SU-DHL-6 (cell line): ENCODE measurements at regions not wholly inside any gene's neighbourhood (a gene's known extent, or its start where the extent isn't known, plus 50 kb on each side); places are given as distances from the start of the nearest gene placed in this dataset.

Experiments used
- H2AFZ ChIP-seq: fragments of 200-600 bp; sonication (generic); 2 replicates; pipeline ENCODE4 v1.6.1; 2014; ENCODE audit warnings: low read depth, mild to moderate bottlenecking, moderate library complexity, mixed read lengths, antibody characterized with exemption, low read length; ENCODE audit not compliant: severe bottlenecking
- H3F3A ChIP-seq: fragments of 200-600 bp; shearing (Covaris generic); 2 replicates; pipeline ENCODE4 v1.6.0; 2016; ENCODE audit warnings: antibody characterized with exemption, mild to moderate bottlenecking; ENCODE audit not compliant: insufficient read depth
- H3K27ac ChIP-seq: fragments of 200-600 bp; sonication (generic); 2 replicates; pipeline ENCODE4 v1.5.1; 2016; ENCODE audit warnings: low read depth, mild to moderate bottlenecking, low read length, moderate library complexity, mixed read lengths
- H3K27me3 ChIP-seq: fragments of 200-600 bp; sonication (generic), shearing (Covaris generic); 2 replicates; pipeline ENCODE4 v1.6.0; 2014; ENCODE audit warnings: mild to moderate bottlenecking, low read length
- H3K36me3 ChIP-seq: fragments of 200-600 bp; sonication (generic); 2 replicates; pipeline ENCODE4 v1.6.1; 2014; ENCODE audit warnings: mild to moderate bottlenecking, low read length, mixed read lengths
- H3K4me2 ChIP-seq: fragments of 300-600, 200-600 bp; shearing (Covaris generic), sonication (generic); 2 replicates; pipeline ENCODE4 v1.6.0; 2014; ENCODE audit warnings: low read length, low read depth, mild to moderate bottlenecking; ENCODE audit not compliant: poor library complexity, severe bottlenecking
- H3K4me3 ChIP-seq: fragments of 200-600 bp; sonication (generic); 2 replicates; pipeline ENCODE4 v1.5.1; 2014; ENCODE audit warnings: antibody characterized with exemption, low read length, mild to moderate bottlenecking, mixed read lengths; ENCODE audit not compliant: insufficient read depth, poor library complexity, severe bottlenecking
- H3K79me2 ChIP-seq: fragments of 200-600 bp; sonication (generic); 2 replicates; pipeline ENCODE4 v1.6.1; 2014; ENCODE audit warnings: mild to moderate bottlenecking, low read length, moderate library complexity; ENCODE audit not compliant: insufficient read depth
- H3K9ac ChIP-seq: fragments of 200-600 bp; sonication (generic); 2 replicates; pipeline ENCODE4 v1.7.0; 2014; ENCODE audit warnings: mild to moderate bottlenecking, low read length
- H3K9me2 ChIP-seq: fragments of 200-600 bp; sonication (generic); replicated peaks from 2 replicates; pipeline ENCODE4 v1.6.1; 2014; ENCODE audit warnings: low read length; ENCODE audit not compliant: insufficient read depth
- H3K9me3 ChIP-seq: fragments of 200-600 bp; sonication (generic); 2 replicates; pipeline ENCODE4 v1.6.1; 2014; ENCODE audit warnings: low read length, mixed read lengths; ENCODE audit not compliant: insufficient read depth
- H4K20me1 ChIP-seq: fragments of 200-600 bp; sonication (generic); 2 replicates; pipeline ENCODE4 v1.6.1; 2014; ENCODE audit warnings: low read depth, mild to moderate bottlenecking, antibody characterized with exemption, low read length, moderate library complexity, mixed read lengths
- CTCF ChIP-seq: fragments of 200-600 bp; sonication (generic); IDR thresholded peaks from one replicate; pipeline ENCODE4 v1.5.1; 2017; ENCODE audit warnings: antibody characterized with exemption, mild to moderate bottlenecking, low read length, moderate library complexity; ENCODE audit not compliant: insufficient read depth, poor library complexity, severe bottlenecking
- EZH2phosphoT487 ChIP-seq: fragments of 200-600 bp; sonication (generic), shearing (Covaris generic); conservative IDR thresholded peaks from 2 replicates; pipeline ENCODE4 v1.6.1; 2018; ENCODE audit warnings: mild to moderate bottlenecking, antibody characterized with exemption, low read length, moderate library complexity, mixed read lengths

DNA sequence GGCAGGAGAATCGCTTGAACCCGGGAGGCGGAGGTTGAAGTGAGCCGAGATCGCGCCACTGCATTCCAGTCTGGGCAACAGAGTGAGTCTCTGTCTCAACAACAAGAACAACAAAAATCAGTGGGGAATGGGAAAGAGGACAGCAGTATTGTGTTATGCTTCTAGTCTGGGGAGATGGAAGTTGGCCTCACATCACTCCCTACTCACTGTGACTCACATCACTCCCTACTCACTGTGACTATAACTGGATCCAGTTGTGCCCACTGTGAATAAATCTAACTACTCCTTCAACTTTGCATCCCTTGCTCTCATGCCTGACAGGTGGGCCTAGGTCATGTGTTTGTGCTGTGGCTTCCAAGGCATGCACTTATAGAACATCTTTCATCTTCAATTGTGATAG is 285.4 kb upstream of the USP24 start:
- Histone ChIP-seq H3K27me3 (no peaks in the 10 kb centered on the region), H3K9ac (no peak overlapping the region), H3K36me3 (no peaks in the 10 kb centered on the region), H3K4me2 (no peak overlapping the region), H3K9me2 (no peaks in the 10 kb centered on the region), H3K27ac (no peak overlapping the region), H3K4me3 (no peak overlapping the region), H4K20me1 (no peaks in the 10 kb centered on the region), H2AFZ (no peak overlapping the region), H3K79me2 (no peaks in the 10 kb centered on the region), H3K9me3 (no peaks in the 10 kb centered on the region), H3F3A (no peaks in the 10 kb centered on the region)
- TF ChIP-seq EZH2phosphoT487 (no peak), CTCF (no peak)

DNA sequence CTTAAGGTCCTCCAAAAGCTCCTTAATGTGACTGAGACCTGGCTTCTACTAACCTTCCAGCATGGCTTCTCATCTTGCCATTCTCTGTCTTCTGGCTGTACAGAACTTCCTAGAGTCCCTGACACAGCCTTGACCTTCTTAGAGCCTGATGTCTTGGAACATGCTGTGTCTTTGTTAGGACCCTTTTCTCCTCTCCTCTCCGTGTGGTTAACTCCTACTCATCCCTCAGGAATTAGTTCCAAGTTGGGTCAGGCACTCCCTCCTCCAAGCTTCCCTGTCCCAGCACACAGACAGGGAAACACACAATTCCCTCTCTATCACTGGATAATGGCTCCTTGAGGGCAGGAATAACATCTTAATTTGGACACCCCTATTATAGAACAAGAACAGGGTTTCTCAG is 275.4 kb upstream of the USP24 start:
- Histone ChIP-seq H3K9me3 (no peaks in the 10 kb centered on the region), H3K4me3 (no peak overlapping the region), H3K9ac (no peak overlapping the region), H3K4me2 (no peak overlapping the region), H3K79me2 (no peaks in the 10 kb centered on the region), H3F3A (no peaks in the 10 kb centered on the region), H3K9me2 (no peaks in the 10 kb centered on the region), H4K20me1 (no peaks in the 10 kb centered on the region), H3K27ac (no peak overlapping the region), H2AFZ (no peak overlapping the region), H3K27me3 (no peaks in the 10 kb centered on the region), H3K36me3 (no peaks in the 10 kb centered on the region)
- TF ChIP-seq CTCF: no peak
- no peak for TF ChIP-seq EZH2phosphoT487

- Histone ChIP-seq H4K20me1 (no peaks in the 10 kb centered on the region), H3K27ac (no peak overlapping the region), H3K9ac (no peak overlapping the region), H3K9me3 (no peaks in the 10 kb centered on the region), H3K4me3 (no peak overlapping the region), H3K79me2 (no peaks in the 10 kb centered on the region), H3K4me2 (no peak overlapping the region), H3K9me2 (no peaks in the 10 kb centered on the region), H3F3A (no peaks in the 10 kb centered on the region), H3K27me3 (no peaks in the 10 kb centered on the region), H2AFZ (no peak overlapping the region), H3K36me3 (no peaks in the 10 kb centered on the region)
- no peak for TF ChIP-seq CTCF
- TF ChIP-seq EZH2phosphoT487: no peak
These were observed 269.0 kb upstream of the USP24 start for GRCh38 chr1:55484173-55484572.

DNA sequence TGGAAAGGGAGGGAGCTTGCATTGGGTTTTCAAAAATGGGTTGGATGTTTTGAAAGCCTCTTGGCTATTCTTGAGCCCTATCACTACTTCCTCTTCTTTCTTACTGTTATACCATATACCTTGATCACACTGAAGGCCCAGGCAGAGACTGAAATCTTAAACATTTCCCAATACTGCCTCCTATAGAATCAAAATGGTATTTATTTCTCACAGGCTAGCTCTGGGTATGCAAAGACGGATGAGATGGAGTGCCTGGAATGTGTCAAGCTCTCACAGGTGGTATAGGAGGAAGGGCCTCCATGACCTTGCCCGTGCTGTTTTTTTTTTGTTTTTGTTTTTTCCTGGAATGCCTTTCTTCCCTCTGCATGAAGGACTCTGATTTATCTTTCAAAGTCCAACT is 268.4 kb upstream of the USP24 start:
- no peaks in the 10 kb centered on the region for H3F3A ChIP-seq
- no peaks in the 10 kb centered on the region for H3K36me3 ChIP-seq
- no peak for TF ChIP-seq EZH2phosphoT487
- no peak for TF ChIP-seq CTCF
- no peaks in the 10 kb centered on the region for H3K9me3 ChIP-seq
- H3K79me2 ChIP-seq: no peaks in the 10 kb centered on the region
- H4K20me1 ChIP-seq: no peaks in the 10 kb centered on the region
- no peaks in the 10 kb centered on the region for H3K9me2 ChIP-seq
- H3K4me3 ChIP-seq: no peak overlapping the region
- no peak overlapping the region for H2AFZ ChIP-seq
- no peak overlapping the region for H3K4me2 ChIP-seq
- H3K27ac ChIP-seq: no peak overlapping the region
- no peak overlapping the region for H3K9ac ChIP-seq
- no peaks in the 10 kb centered on the region for H3K27me3 ChIP-seq
